ENCODE measurements at regions not wholly inside any gene's neighbourhood (a gene's known extent, or its start where the extent isn't known, plus 50 kb on each side); places are given as distances from the start of the nearest gene placed in this dataset.

- TF ChIP-seq CTCF (IDR thresholded peaks at IDR 0.05; ENCODE audit: poor library complexity, severe bottlenecking) (no peak), EP300 (conservative IDR thresholded peaks at IDR 0.05; ENCODE audit: poor library complexity, severe bottlenecking) (no peak)
Observed at GRCh38 chr11:22546746-22547145, 78.9 kb downstream of the FANCF start.

All from neural cell (in vitro differentiated cells).